ENCODE measurements at regions not wholly inside any gene's neighbourhood (a gene's known extent, or its start where the extent isn't known, plus 50 kb on each side); places are given as distances from the start of the nearest gene placed in this dataset.

DNA sequence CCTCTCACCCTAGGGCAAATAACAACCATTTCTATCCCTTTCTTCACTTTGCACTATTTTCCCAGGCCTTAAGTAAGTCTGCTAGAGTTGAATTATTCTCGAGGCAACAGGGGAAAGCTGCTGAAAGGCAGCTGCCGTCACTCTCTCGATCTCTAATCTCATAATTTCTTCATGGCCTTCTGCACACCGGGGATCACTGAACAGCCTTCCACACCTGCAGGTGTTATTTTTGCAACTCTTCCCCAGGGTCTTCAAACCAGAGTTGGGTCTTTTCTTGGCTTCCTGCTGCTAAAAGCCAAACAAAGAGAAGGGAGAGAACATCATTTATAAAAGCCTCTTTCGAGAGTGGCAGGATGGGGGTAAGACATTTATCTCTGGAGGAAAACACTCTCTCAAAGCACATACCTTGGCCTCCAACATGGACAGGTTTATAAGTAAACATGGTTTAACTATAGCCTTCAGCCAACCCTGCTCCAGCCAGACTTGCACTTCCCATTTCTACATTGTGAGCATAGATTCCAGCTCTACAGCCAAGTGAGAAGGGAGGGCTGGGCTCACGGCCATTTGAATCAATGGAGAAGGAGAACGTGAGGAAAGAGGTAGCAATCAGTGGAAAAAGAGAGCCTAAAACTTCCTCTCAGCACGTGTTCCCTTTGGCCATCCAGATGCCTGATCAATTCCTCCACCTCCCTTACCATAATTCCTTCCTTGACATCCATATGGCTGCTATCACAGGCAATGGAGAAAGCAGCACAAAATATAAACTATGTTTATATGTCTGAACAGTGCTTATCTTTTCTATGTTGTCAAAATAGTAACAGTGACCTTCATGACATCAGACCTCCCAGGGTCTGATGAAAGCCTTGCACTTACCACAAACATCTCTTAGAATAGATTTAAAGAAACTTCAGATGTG lies 464.9 kb downstream of the TLE1 start:
- TF ChIP-seq, protein P1, sequence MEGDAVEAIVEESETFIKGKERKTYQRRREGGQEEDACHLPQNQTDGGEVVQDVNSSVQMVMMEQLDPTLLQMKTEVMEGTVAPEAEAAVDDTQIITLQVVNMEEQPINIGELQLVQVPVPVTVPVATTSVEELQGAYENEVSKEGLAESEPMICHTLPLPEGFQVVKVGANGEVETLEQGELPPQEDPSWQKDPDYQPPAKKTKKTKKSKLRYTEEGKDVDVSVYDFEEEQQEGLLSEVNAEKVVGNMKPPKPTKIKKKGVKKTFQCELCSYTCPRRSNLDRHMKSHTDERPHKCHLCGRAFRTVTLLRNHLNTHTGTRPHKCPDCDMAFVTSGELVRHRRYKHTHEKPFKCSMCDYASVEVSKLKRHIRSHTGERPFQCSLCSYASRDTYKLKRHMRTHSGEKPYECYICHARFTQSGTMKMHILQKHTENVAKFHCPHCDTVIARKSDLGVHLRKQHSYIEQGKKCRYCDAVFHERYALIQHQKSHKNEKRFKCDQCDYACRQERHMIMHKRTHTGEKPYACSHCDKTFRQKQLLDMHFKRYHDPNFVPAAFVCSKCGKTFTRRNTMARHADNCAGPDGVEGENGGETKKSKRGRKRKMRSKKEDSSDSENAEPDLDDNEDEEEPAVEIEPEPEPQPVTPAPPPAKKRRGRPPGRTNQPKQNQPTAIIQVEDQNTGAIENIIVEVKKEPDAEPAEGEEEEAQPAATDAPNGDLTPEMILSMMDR (IDR thresholded peaks at IDR 0.05) = no peak
- TF ChIP-seq POLR2A (IDR thresholded peaks at IDR 0.05) (no peak), POLR2AphosphoS5 (IDR thresholded peaks at IDR 0.05; ENCODE audit: insufficient read depth in 1 of 2, low read depth in 1 of 2) (no peak)

Measured in vagina (tissue), 2 donors.